GM06990 (cell line): ENCODE measurements at regions not wholly inside any gene's neighbourhood (a gene's known extent, or its start where the extent isn't known, plus 50 kb on each side); places are given as distances from the start of the nearest gene placed in this dataset.

Source experiments
- DNase-seq: peaks from one replicate; pipeline ENCODE4 v3.0.0-alpha.2; 2011; ENCODE audit not compliant: insufficient read length; ENCODE audit errors: extremely low read depth
- H3K27me3 ChIP-seq: replicated peaks from 2 replicates; pipeline ENCODE4 v1.6.0; 2011; ENCODE audit warnings: low read length; ENCODE audit not compliant: control insufficient read depth, insufficient read depth
- H3K36me3 ChIP-seq: 2 replicates; pipeline ENCODE4 v1.5.1; 2011; ENCODE audit warnings: low read length; ENCODE audit not compliant: control insufficient read depth, insufficient read depth
- H3K4me3 ChIP-seq: replicated peaks from 2 replicates; pipeline ENCODE4 v1.5.1; 2011; ENCODE audit warnings: low read depth, mild to moderate bottlenecking, control low read depth, low read length
- TF ChIP-seq, protein P1 (sequence below): IDR thresholded peaks from 2 replicates; pipeline ENCODE4 v1.5.1; 2011; ENCODE audit warnings: low read length, control low read depth, mild to moderate bottlenecking, inconsistent platforms; ENCODE audit not compliant: insufficient read depth, poor library complexity, severe bottlenecking

GRCh38 chr20:59376109-59376841 is 75.9 kb downstream of the EDN3 start:
- Histone ChIP-seq H3K4me3 (no peak overlapping the region), H3K27me3 (peaks cover 1% of the 10 kb centered on the region), H3K36me3 (no peaks in the 10 kb centered on the region)
- TF ChIP-seq, protein P1, sequence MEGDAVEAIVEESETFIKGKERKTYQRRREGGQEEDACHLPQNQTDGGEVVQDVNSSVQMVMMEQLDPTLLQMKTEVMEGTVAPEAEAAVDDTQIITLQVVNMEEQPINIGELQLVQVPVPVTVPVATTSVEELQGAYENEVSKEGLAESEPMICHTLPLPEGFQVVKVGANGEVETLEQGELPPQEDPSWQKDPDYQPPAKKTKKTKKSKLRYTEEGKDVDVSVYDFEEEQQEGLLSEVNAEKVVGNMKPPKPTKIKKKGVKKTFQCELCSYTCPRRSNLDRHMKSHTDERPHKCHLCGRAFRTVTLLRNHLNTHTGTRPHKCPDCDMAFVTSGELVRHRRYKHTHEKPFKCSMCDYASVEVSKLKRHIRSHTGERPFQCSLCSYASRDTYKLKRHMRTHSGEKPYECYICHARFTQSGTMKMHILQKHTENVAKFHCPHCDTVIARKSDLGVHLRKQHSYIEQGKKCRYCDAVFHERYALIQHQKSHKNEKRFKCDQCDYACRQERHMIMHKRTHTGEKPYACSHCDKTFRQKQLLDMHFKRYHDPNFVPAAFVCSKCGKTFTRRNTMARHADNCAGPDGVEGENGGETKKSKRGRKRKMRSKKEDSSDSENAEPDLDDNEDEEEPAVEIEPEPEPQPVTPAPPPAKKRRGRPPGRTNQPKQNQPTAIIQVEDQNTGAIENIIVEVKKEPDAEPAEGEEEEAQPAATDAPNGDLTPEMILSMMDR = no peak
- DNase-seq = no peak

DNA sequence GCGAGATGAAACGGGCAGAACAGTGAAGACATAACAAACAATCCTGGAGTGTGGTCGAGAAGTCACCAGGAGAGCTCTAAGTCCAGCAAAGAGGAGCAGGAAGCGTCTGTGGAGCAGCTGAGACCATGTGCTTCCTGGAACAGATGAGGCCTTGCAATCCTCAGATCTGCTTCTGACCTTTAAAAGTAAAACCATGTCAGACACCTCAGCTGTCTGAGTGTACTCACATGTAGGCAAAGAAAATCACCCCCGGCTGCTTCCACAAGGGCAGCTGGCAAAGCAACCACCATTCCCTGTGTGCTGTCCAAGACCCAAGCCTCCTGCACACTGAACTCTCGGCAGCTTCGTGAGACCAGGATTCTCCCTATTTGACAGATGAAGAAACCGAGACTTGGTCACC is 76.6 kb downstream of the EDN3 start:
- no peak for DNase-seq
- TF ChIP-seq, protein P1 = no peak

DNA sequence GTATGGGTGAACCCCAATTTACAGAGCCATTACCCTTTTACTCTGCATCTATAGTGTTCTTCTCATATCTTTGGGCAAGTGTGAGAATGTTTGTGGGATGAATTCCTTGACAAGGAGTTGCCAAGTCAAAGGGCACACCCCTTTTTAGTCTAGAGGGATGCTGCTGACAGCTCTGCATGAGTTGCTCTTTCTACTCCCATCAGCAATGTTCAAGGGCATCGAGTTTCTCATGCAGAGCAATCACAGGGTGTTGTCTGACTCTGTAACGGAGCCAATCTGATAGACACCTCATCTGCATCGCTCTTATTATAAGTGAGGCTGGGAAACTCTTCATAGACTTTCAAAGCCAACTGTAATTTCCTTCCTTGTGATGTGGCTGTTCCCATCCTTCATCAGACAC is 77.4 kb downstream of the EDN3 start:
- TF ChIP-seq, protein P1 = no peak
- peaks cover 1% of the 10 kb centered on the region for H3K27me3 ChIP-seq
- H3K4me3 ChIP-seq = no peak overlapping the region
- no peak for DNase-seq
- no peaks in the 10 kb centered on the region for H3K36me3 ChIP-seq

More for the DNA sequence above, 76.6 kb downstream of the EDN3 start:
- H3K36me3 ChIP-seq = no peaks in the 10 kb centered on the region
- H3K4me3 ChIP-seq = no peak overlapping the region
- H3K27me3 ChIP-seq = peaks cover 1% of the 10 kb centered on the region

DNA sequence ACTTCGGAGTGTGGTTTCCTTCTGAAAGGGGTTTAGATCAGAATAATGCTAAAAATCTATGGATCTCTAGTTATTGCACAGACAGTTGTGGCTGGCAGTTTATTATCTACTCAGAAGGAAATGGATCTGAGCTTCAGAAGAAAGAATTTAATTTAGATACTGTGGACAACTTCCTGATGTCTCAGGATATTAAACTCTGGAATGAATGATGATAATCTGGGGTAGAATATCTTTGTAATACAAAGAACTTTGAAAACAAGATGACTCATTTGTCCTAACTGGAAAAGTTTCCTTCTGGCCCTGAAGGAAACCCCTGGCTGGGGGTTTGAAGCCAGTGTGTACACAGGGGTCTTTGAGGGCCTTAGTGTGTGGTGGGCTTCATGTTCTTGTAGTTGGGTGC is 78.0 kb downstream of the EDN3 start:
- TF ChIP-seq, protein P1 = no peak
- H3K4me3 ChIP-seq = no peak overlapping the region
- H3K36me3 ChIP-seq = no peaks in the 10 kb centered on the region
- H3K27me3 ChIP-seq = peaks cover 1% of the 10 kb centered on the region
- DNase-seq = no peak

- H3K36me3 ChIP-seq = no peaks in the 10 kb centered on the region
- peaks cover 1% of the 10 kb centered on the region for H3K27me3 ChIP-seq
- no peak overlapping the region for H3K4me3 ChIP-seq
- DNase-seq = no peak
- TF ChIP-seq, protein P1 = no peak
Measured at GRCh38 chr20:59378966-59379365, 78.6 kb downstream of the EDN3 start.
